B cell (primary cell): ENCODE measurements at regions not wholly inside any gene's neighbourhood (a gene's known extent, or its start where the extent isn't known, plus 50 kb on each side); places are given as distances from the start of the nearest gene placed in this dataset.

Experiments
- ATAC-seq: fragments of 200-7000 bp; cut with Tn5 transposase; one replicate; pipeline ENCODE4 v1.10.0; 2021; ENCODE audit warnings: low read depth, mild to moderate bottlenecking, moderate number of reproducible peaks, moderate library complexity
- CTCF ChIA-PET: fragments of 350-600 bp; sonication (Branson Sonifier 250); formaldehyde crosslinking; loops from one replicate; lab custom pipeline; 2021; ENCODE audit warnings: antibody characterized with exemption, inconsistent platforms; lab: Charles Lee
- POLR2A ChIA-PET: fragments of 350-600 bp; sonication (Branson Sonifier 250); formaldehyde crosslinking; loops from one replicate; lab custom pipeline; 2021; ENCODE audit warnings: antibody characterized with exemption; lab: Charles Lee
- DNase-seq: peaks from one replicate; pipeline ENCODE4 v3.0.0; 2013
- H2AFZ ChIP-seq: 2 replicates; pipeline ENCODE4 v1.6.1; 2012; ENCODE audit warnings: mild to moderate bottlenecking, low read depth, low read length; ENCODE audit not compliant: insufficient read depth, poor library complexity, severe bottlenecking
- H3K27ac ChIP-seq, 2 donors: 1 replicate in 1 of 2; 2 replicates in 1 of 2; pipeline ENCODE4 v1.5.1; 2012 to 2013; ENCODE audit warnings: low read length in 2 of 2, mild to moderate bottlenecking in 2 of 2, moderate library complexity in 1 of 2
- H3K27me3 ChIP-seq, 4 experiments: fragments of 200-600 bp in 1 of 4; sonication (generic) in 1 of 4; replicated peaks in 1 of 4; 1 replicate in 2 of 4; 2 replicates in 2 of 4; pipeline versions ENCODE4 v1.6.1 to v1.7.0; 2013 to 2016; ENCODE audit warnings: low read length in 3 of 4, mild to moderate bottlenecking in 2 of 4, mixed read lengths in 1 of 4, moderate library complexity in 1 of 4; ENCODE audit not compliant: insufficient read depth in 4 of 4, control insufficient read depth in 3 of 4; ENCODE audit errors: control extremely low read depth in 1 of 4
- H3K36me3 ChIP-seq, 2 experiments: replicated peaks in 1 of 2; 1 replicate in 1 of 2; 2 replicates in 1 of 2; pipeline versions ENCODE4 v1.6.1 to v1.7.1; 2013; ENCODE audit warnings: low read length in 1 of 2; ENCODE audit not compliant: insufficient read depth in 2 of 2, control insufficient read depth in 1 of 2; ENCODE audit errors: control extremely low read depth in 1 of 2, extremely low read depth in 1 of 2
- H3K4me1 ChIP-seq, 2 donors: fragments of 200-600 bp in 1 of 2; sonication (generic) in 1 of 2; 1 replicate in 1 of 2; 2 replicates in 1 of 2; pipeline versions ENCODE4 v1.5.1 to v1.6.1; 2013 to 2017; ENCODE audit warnings: low read length in 2 of 2; ENCODE audit not compliant: control insufficient read depth in 2 of 2, insufficient read depth in 2 of 2
- H3K4me2 ChIP-seq: replicated peaks from 2 replicates; pipeline ENCODE3; 2012; ENCODE audit warnings: mild to moderate bottlenecking, low read depth, low read length; ENCODE audit not compliant: poor library complexity, severe bottlenecking
- H3K4me3 ChIP-seq, 5 experiments: fragments of 200-600 bp in 1 of 5; sonication (generic) in 1 of 5; 1 replicate in 3 of 5; 2 replicates in 2 of 5; pipeline versions ENCODE4 v1.5.1 to v1.7.0; 2011 to 2016; ENCODE audit warnings: low read length in 4 of 5, mild to moderate bottlenecking in 4 of 5, low read depth in 2 of 5, control low read depth in 1 of 5, moderate library complexity in 1 of 5; ENCODE audit not compliant: insufficient read depth in 1 of 5; ENCODE audit errors: control extremely low read depth in 1 of 5, extremely low read depth in 1 of 5
- H3K79me2 ChIP-seq: fragments of 200-600 bp; sonication (generic); one replicate; pipeline ENCODE4 v1.6.0; 2016; ENCODE audit warnings: low read length; ENCODE audit not compliant: control insufficient read depth, insufficient read depth
- H3K9ac ChIP-seq: fragments of 200-600 bp; sonication (generic); 2 replicates; pipeline ENCODE4 v1.6.1; 2017; ENCODE audit warnings: mild to moderate bottlenecking, low read length, moderate library complexity
- H3K9me3 ChIP-seq, 3 donors: one replicate each; pipeline versions ENCODE4 v1.6.1 to v1.7.1; 2013; ENCODE audit warnings: low read length in 2 of 3; ENCODE audit not compliant: control insufficient read depth in 2 of 3, insufficient read depth in 1 of 3; ENCODE audit errors: control extremely low read depth in 1 of 3
- H4K20me1 ChIP-seq: 2 replicates; pipeline ENCODE4 v1.6.0; 2012; ENCODE audit warnings: mild to moderate bottlenecking, low read length; ENCODE audit not compliant: insufficient read depth, control insufficient read depth, poor library complexity, severe bottlenecking
- H3K27ac Mint-ChIP-seq: one replicate; pipeline ENCODE4 v1.8.0; 2021; ENCODE audit warnings: mixed read lengths
- H3K27me3 Mint-ChIP-seq: one replicate; pipeline ENCODE4 v1.8.0; 2021; ENCODE audit warnings: mixed read lengths
- H3K4me1 Mint-ChIP-seq: one replicate; pipeline ENCODE4 v1.8.0; 2021; ENCODE audit warnings: mixed read lengths
- H3K4me3 Mint-ChIP-seq: one replicate; pipeline ENCODE4 v1.8.0; 2021; ENCODE audit warnings: mixed read lengths
- H3K9me3 Mint-ChIP-seq: one replicate; pipeline ENCODE4 v1.8.0; 2022; ENCODE audit warnings: mixed read lengths; ENCODE audit not compliant: insufficient read depth
- CTCF ChIP-seq: fragments of 200-600 bp; IDR thresholded peaks from one replicate; pipeline ENCODE4 v1.8.0; 2022; ENCODE audit warnings: antibody characterized with exemption, mild to moderate bottlenecking
- EZH2 ChIP-seq: IDR thresholded peaks from 2 replicates; pipeline ENCODE4 v1.6.1; 2012; ENCODE audit warnings: borderline replicate concordance, low read depth, mild to moderate bottlenecking, moderate library complexity, low read length; ENCODE audit not compliant: insufficient read depth, poor library complexity, severe bottlenecking
- WGBS: methylation state at CpG from one replicate; pipeline ENCODE4 v1.1.5; 2013; ENCODE audit warnings: missing lambda C conversion rate; ENCODE audit not compliant: insufficient coverage; 5-methylcytosine and 5-hydroxymethylcytosine counted together
- intact Hi-C: fragments of 100-400 bp; cut with micrococcal nuclease; formaldehyde crosslinking; loops from one replicate; pipeline ENCODE4 v1.10.0; 2022

- POLR2A ChIA-PET = no interaction called here
- no peaks in the 10 kb centered on the region for H3K4me1 Mint-ChIP-seq
- CTCF ChIA-PET = no interaction called here
- peaks cover 0 to 9% (median 6%) of the 10 kb centered on the region in 4 experiments for H3K27me3 ChIP-seq
- H3K27ac Mint-ChIP-seq = no peak overlapping the region
- H3K4me3 Mint-ChIP-seq = no peak overlapping the region
- intact Hi-C loops = no loop called here
- H3K9me3 ChIP-seq = peaks cover 0 to 4% (median 0%) of the 10 kb centered on the region in 3 donors
- no peak overlapping the region for H2AFZ ChIP-seq
- H3K4me2 ChIP-seq = no peak overlapping the region
- H3K36me3 ChIP-seq = no peaks in the 10 kb centered on the region
- H3K4me1 ChIP-seq = no peaks in the 10 kb centered on the region
- ATAC-seq (no peak), DNase-seq (no peak)
- H3K79me2 ChIP-seq = no peaks in the 10 kb centered on the region
- H4K20me1 ChIP-seq = no peaks in the 10 kb centered on the region
- H3K27me3 Mint-ChIP-seq = peaks cover 27% of the 10 kb centered on the region
- H3K27ac ChIP-seq = no peak overlapping the region
- H3K9ac ChIP-seq = no peak overlapping the region
- 67% methylated on average over 5 of the region's 6 CpGs for WGBS
- no peak for TF ChIP-seq EZH2
- no peak for TF ChIP-seq CTCF
- H3K9me3 Mint-ChIP-seq = no peaks in the 10 kb centered on the region
- H3K4me3 ChIP-seq = no peak overlapping the region
These were observed 220.4 kb upstream of the PKDCC start for GRCh38 chr2:41827354-41827971.

- no peak overlapping the region for H3K27ac Mint-ChIP-seq
- no peak overlapping the region for H3K4me3 Mint-ChIP-seq
- WGBS = no CpG with 5 or more reads among the region's 1 CpG
- no peak for TF ChIP-seq CTCF
- no peak for TF ChIP-seq EZH2
- H2AFZ ChIP-seq = no peak overlapping the region
- ChIA-PET CTCF (no interaction called here), POLR2A (no interaction called here)
- no peaks in the 10 kb centered on the region for H3K4me1 Mint-ChIP-seq
- no peak overlapping the region for H3K9ac ChIP-seq
- no peaks in the 10 kb centered on the region for H3K79me2 ChIP-seq
- no peaks in the 10 kb centered on the region for H3K36me3 ChIP-seq
- no peaks in the 10 kb centered on the region for H3K9me3 Mint-ChIP-seq
- no peak overlapping the region for H3K27ac ChIP-seq
- H3K27me3 Mint-ChIP-seq = peaks cover 32% of the 10 kb centered on the region
- no peak overlapping the region for H3K4me3 ChIP-seq
- DNase-seq (no peak), ATAC-seq (no peak)
- intact Hi-C loops = no loop called here
- no peaks in the 10 kb centered on the region for H4K20me1 ChIP-seq
- H3K4me1 ChIP-seq = no peaks in the 10 kb centered on the region
- H3K4me2 ChIP-seq = no peak overlapping the region
- H3K9me3 ChIP-seq = peaks cover 0 to 4% (median 0%) of the 10 kb centered on the region in 3 donors
- H3K27me3 ChIP-seq = peaks cover 0 to 8% (median 5%) of the 10 kb centered on the region in 4 experiments
These were observed 219.7 kb upstream of the PKDCC start for GRCh38 chr2:41828052-41828643.
